ENCODE measurements at regions not wholly inside any gene's neighbourhood (a gene's known extent, or its start where the extent isn't known, plus 50 kb on each side); places are given as distances from the start of the nearest gene placed in this dataset.
A peak's percentile ranks its signal among the peaks of the same experiment; 100 is the strongest.

- H3K79me2 ChIP-seq (ENCODE audit: insufficient read depth, low read length), result no peaks in the 10 kb centered on the region
- no peaks in the 10 kb centered on the region for H3K9me3 ChIP-seq (ENCODE audit: control insufficient read depth in 1 of 2, insufficient read depth in 1 of 2, low read depth in 1 of 2, low read length in 2 of 2)
- H3K36me3 ChIP-seq (ENCODE audit: control insufficient read depth in 1 of 2, insufficient read depth in 2 of 2, low read length in 2 of 2), result no peaks in the 10 kb centered on the region
- no peak for DNase-seq (ENCODE audit: low read depth, low spot score)
- peaks cover 5% of the 10 kb centered on the region; the same call in 1 of the 2 replicates for H3K27me3 ChIP-seq (ENCODE audit: insufficient read depth, low read length)
- no peak overlapping the region for H3K4me3 ChIP-seq (replicated peaks in 1 of 2; ENCODE audit: low read depth in 1 of 2, low read length in 2 of 2)
- no peak overlapping the region for H3K27ac ChIP-seq (ENCODE audit: low read depth, low read length)
- H3K4me2 ChIP-seq (ENCODE audit: low read length), result peak overlapping the region; percentile 34
- no peaks in the 10 kb centered on the region for H3K9me2 ChIP-seq (ENCODE audit: insufficient read depth)
- H3K9ac ChIP-seq (ENCODE audit: low read length), result no peak overlapping the region
- no TSS peak for BruUV-seq (replicated peaks)
- ChIA-PET RAD21 (ENCODE audit: low non-redundant PET in 1 of 2, low total read pairs in 2 of 2, uncharacterized antibody in 2 of 2, unreplicated experiment in 2 of 2) (no interaction called here), CTCF (no interaction called here), POLR2A (no interaction called here)
- ATAC-seq, result no peak
- H4K20me1 ChIP-seq (ENCODE audit: insufficient read depth), result no peaks in the 10 kb centered on the region
- peak overlapping the region; percentile 5 for H2AFZ ChIP-seq (ENCODE audit: low read depth, low read length, poor library complexity, severe bottlenecking)
- no peak for TF ChIP-seq YY1 (IDR thresholded peaks at IDR 0.05; ENCODE audit: extremely low read depth, insufficient replicate concordance, low read depth, low read length)
- no peak for TF ChIP-seq SIN3A (IDR thresholded peaks at IDR 0.05; ENCODE audit: low read depth)
- TF ChIP-seq CEBPB (IDR thresholded peaks at IDR 0.05; ENCODE audit: low read depth), result no peak
- no peak for TF ChIP-seq ZFX (IDR thresholded peaks at IDR 0.05)
- no peak for TF ChIP-seq FOSL1 (IDR thresholded peaks at IDR 0.05; ENCODE audit: low read depth)
- no peak for TF ChIP-seq ATF3 (IDR thresholded peaks at IDR 0.05)
- TF ChIP-seq EZH2 (IDR thresholded peaks at IDR 0.05), result no peak
- no peak for TF ChIP-seq POLR2AphosphoS5 (IDR thresholded peaks at IDR 0.05; ENCODE audit: low read depth, low read length)
- TF ChIP-seq REST (IDR thresholded peaks at IDR 0.05; ENCODE audit: low read depth), result no peak
- no peak for TF ChIP-seq EZH2phosphoT487 (IDR thresholded peaks at IDR 0.05; ENCODE audit: borderline replicate concordance)
- no peak for TF ChIP-seq EGR1 (IDR thresholded peaks at IDR 0.05; ENCODE audit: low read depth)
- TF ChIP-seq ZNF274 (IDR thresholded peaks at IDR 0.05; ENCODE audit: low read depth, low read length), result no peak
- no peak for TF ChIP-seq CTCF (IDR thresholded peaks at IDR 0.05 in 2 of 3, conservative IDR thresholded peaks at IDR 0.05 in 1 of 3; ENCODE audit: borderline replicate concordance in 1 of 3, insufficient read depth in 1 of 3, low read depth in 2 of 3, low read length in 2 of 3)
- TF ChIP-seq MAX (IDR thresholded peaks at IDR 0.05), result no peak
- TF ChIP-seq SP1 (IDR thresholded peaks at IDR 0.05; ENCODE audit: low read depth), result no peak
- no peak for TF ChIP-seq ELF1 (IDR thresholded peaks at IDR 0.05; ENCODE audit: borderline replicate concordance, low read depth)
- no peak for TF ChIP-seq CBX3 (IDR thresholded peaks at IDR 0.05; ENCODE audit: low read depth)
- TF ChIP-seq SRF (IDR thresholded peaks at IDR 0.05; ENCODE audit: low read depth), result no peak
- no peak for TF ChIP-seq JUND (IDR thresholded peaks at IDR 0.05)
- no peak for TF ChIP-seq ZBTB33 (IDR thresholded peaks at IDR 0.05; ENCODE audit: extremely low read depth, insufficient replicate concordance, low read length)
- peaks cover 0 to 11% of the 10 kb centered on the region in 2 experiments; a peak in 2 of 4 replicates for H3K4me1 ChIP-seq (ENCODE audit: control insufficient read depth in 1 of 2, insufficient read depth in 2 of 2, low read length in 2 of 2)
- intact Hi-C loops (cut with micrococcal nuclease), result no loop called here
Measured at GRCh38 chr10:78861529-78862327, 207.0 kb upstream of the ZMIZ1 start.

Data from HCT116 (cell line).